GM12872 (cell line): ENCODE measurements at regions not wholly inside any gene's neighbourhood (a gene's known extent, or its start where the extent isn't known, plus 50 kb on each side); places are given as distances from the start of the nearest gene placed in this dataset.

Source experiments
- CTCF ChIP-seq: IDR thresholded peaks from 3 replicates; pipeline ENCODE4 v1.5.1; 2011; ENCODE audit warnings: low read depth, mild to moderate bottlenecking, low read length, moderate library complexity; ENCODE audit not compliant: insufficient read depth

- TF ChIP-seq CTCF = no peak
Measured at GRCh38 chr13:56271686-56272085, 869.0 kb upstream of the PRR20A start.

- no peak for TF ChIP-seq CTCF
Measured at GRCh38 chr13:56283262-56283828, 857.4 kb upstream of the PRR20A start.

- no peak for TF ChIP-seq CTCF
Measured at GRCh38 chr13:56299650-56300049, 841.1 kb upstream of the PRR20A start.

- TF ChIP-seq CTCF = no peak
Measured at GRCh38 chr13:56314765-56315164, 826.0 kb upstream of the PRR20A start.

- no peak for TF ChIP-seq CTCF
Measured at GRCh38 chr13:56317841-56318240, 822.9 kb upstream of the PRR20A start.

GRCh38 chr13:56332671-56333070 is 808.0 kb upstream of the PRR20A start:
- no peak for TF ChIP-seq CTCF

- no peak for TF ChIP-seq CTCF
Measured at GRCh38 chr13:56335775-56336174, 804.9 kb upstream of the PRR20A start.
